Epidermal melanocyte (primary cell): ENCODE measurements at regions not wholly inside any gene's neighbourhood (a gene's known extent, or its start where the extent isn't known, plus 50 kb on each side); places are given as distances from the start of the nearest gene placed in this dataset.

Experiments used
- DNase-seq: peaks from one replicate; pipeline ENCODE4 v3.0.0; 2011; ENCODE audit warnings: low spot score; ENCODE audit not compliant: insufficient read length

DNA sequence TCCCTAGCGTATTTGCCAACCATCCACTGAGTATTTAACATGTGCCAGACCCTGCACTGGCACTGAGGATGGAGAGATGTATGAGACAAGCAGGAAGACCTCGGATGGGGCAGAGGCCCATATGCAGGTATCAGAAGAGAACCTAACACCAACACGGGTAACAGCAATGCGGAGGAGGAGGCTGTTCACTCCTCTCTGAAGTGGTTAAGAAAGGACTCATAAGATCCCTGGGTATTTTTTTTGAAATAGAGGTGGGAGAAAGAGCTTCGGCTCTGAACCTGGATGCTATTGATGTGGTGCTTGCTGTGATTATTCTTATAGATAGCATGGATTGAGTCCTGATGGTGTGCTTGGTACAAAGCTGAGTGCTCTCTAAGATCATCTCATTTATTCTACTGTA, 418.3 kb downstream of the LPIN1 start:
- DNase-seq: no peak

GRCh38 chr2:12167525-12168317, 421.3 kb downstream of the LPIN1 start:
- no peak for DNase-seq

DNA sequence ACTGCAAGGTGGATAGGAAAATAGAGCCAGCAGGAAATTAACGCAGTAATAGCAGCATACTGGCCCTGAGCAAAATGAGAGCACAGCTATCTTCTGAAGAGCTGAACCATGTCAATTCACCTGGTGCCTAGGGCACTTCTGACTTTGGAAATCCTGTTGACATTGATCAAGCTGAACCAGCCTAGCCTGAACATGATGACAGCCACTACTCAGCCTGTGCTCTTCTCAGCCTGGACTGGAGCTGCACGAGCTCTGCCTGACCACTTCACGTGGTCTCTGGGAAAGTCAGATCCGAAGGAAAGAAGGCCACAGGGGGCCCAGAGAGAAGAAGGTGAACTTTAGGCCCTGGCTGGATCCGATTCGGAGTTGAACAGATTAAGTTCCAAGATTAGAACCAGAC, 421.9 kb downstream of the LPIN1 start:
- DNase-seq: no peak

DNA sequence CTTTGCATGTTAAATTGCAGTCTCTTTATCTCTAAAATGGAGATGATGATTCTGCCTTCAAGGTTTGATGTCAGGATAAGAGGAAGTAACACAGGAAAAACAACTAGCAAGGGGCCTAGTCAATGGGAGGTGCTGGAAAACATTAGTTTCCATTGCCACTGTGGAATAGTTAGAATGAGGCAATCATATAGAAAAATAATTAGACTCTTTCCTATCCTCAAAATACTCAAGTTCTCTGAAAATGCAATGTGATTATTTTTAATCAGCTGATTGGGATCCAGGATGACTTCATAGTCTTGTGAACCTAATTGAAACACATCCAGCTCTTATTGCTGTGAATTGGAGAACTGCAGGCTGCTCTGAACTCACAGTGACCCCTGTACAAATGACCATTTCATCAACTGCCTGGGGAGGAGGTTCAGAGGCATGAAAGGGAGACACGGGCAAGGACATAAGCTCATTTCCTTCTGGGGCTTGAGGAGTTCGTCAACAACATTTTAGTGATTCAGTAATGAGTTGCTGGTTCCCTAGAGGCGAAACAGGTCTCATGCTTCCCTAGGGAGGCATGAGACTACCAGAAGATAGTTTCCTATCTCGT, 422.5 kb downstream of the LPIN1 start:
- DNase-seq: peak; percentile 81

GRCh38 chr2:12169721-12170120, 423.3 kb downstream of the LPIN1 start:
- peak; percentile 74 for DNase-seq

- DNase-seq: no peak
These were observed 423.7 kb downstream of the LPIN1 start for GRCh38 chr2:12170121-12170520.

DNA sequence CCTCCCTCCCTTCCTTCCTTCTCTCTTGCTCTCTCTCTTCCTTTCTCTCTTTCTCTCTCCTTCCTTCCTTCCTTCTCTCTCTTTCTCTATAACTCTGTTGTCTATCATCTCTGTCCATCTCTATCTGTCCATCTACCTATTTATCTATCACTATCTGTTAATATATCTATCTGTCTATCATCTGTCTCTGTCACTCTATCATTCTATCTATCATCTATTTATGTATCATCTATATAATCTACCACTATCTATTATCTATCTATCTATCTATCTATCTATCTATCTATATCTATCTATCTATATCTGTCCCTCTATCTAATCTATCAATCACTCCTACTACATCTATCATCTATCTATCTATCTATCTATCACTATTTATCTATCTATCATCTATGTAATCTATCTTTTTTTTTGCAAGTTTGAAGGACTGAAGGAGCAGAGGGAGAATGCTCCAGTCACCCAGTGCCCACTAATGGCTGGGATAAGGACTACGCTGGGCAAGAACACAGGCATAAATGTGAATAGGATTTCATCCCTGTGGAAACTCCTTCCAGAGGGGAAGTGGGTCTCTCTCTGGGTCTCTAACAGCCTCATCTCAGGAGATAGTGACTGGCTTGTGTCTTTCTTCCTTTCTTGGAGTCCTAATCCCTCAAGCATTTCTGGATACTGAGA, 427.0 kb downstream of the LPIN1 start:
- DNase-seq: no peak

GRCh38 chr2:12173943-12174340, 427.5 kb downstream of the LPIN1 start:
- DNase-seq: no peak

- no peak for DNase-seq
These were observed 428.9 kb downstream of the LPIN1 start for GRCh38 chr2:12175323-12175722.

DNA sequence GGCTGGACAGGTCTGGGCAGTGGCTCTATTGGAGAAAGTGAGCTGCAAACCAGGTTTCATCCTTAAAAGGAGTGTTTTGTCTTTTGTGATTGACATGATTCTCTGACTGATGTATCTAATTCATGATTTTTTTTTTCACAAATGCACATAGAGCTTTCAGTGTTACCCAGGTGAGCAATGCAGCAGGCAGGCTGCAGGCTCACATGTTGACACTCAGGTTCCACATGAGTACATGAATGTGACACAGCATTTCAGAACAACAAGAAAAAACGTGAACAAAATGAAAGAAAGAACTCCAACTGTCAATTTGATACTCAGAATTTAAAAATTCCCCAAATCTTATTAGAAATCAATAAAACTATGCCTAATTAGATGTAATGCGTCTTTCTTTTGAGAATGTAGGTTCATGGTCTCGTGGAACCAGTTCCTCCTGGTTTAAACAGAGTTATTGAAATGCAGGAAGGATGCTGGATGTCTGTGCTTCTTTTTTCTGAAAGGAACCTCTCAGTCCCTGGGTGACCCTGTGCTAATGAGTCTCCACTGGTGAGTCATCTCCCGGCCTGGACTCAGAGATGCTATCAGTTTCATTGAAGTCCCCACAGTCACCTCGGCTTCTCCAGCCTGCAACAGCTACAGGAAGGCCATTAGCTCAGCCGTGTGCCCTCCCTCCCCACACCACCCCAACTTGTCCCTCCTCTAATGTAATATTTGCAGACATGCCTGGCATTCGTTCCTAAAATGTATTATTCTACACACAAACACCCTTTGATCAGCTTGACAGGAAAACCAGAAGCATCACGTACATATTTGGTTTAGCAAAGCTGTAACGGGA, 430.4 kb downstream of the LPIN1 start:
- no peak for DNase-seq

DNA sequence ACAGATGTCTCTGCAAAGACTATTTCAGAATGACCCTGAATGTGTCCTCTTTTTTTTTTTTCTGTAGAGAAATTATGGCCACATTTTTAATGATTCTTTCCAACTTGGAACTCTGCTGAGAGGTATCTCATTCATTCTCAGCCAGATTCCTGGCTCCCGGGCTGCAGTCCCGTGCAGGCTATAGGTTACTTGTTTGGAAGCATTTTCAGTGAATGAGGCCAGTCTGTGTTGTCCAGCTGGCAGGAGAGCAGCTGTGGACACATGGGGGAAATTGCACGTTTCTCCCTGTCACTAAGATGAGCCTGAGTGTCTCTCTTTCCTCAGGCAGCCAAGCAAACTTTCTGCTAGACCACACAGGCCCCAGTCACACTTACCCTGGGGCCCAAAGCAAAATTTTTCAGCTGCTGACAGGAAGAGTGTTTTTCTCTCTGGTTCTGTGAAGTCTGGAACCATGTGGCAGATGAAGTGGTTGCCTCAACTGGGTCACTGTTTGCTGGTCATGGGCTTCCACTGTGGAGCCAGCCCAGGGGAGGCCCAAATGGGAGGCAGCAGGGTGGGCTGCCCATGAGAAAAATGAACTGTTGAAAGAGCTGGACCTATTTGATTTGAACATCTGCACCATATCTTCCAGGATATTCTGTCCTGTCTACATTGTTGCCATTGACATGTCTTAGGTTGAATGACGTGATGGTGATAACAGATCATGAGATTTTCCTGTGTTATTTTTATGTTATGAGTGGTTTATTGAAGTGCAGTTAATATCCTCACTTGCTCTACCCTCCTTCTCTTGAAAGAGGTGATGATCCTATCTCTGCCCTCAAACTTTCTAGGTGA, 431.2 kb downstream of the LPIN1 start:
- DNase-seq: peak; percentile 40

DNA sequence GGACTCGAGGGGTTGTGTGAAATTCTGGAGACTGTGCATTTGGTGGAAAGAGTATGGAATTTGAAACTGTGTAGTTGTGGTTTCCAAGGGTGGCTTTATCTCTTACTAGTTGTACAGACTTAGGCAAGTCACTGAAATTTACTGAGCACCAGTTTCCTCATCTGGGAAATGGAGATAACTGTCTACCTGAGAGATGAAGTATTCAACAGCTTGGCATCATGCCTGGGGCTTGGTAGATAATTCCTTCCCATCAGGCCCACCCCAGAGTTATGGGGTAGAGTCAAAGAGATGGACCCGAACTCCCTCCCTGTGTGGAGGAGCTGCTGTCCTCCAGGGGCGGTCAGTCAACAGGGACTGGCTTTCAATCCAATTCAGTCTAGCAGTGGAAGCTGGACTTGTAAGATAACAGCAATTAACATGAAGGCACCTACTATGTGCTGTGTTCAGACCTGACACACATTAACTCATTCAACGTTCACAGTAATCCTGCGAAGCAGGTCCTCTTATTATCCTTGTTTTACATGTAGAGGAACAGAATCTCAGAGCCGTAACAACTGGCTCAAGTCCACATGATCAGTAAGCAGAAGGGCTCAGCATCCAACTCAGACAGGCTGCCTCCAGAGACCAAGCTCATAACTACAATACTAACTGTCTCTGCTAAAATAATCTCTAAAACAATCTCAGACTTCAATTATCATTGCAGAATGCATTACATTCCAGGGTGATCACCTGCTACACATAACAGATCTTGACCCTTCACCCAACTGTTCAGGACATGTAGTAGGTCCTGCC, 432.1 kb downstream of the LPIN1 start:
- DNase-seq: no peak

GRCh38 chr2:12180031-12180430, 433.6 kb downstream of the LPIN1 start:
- no peak for DNase-seq

DNA sequence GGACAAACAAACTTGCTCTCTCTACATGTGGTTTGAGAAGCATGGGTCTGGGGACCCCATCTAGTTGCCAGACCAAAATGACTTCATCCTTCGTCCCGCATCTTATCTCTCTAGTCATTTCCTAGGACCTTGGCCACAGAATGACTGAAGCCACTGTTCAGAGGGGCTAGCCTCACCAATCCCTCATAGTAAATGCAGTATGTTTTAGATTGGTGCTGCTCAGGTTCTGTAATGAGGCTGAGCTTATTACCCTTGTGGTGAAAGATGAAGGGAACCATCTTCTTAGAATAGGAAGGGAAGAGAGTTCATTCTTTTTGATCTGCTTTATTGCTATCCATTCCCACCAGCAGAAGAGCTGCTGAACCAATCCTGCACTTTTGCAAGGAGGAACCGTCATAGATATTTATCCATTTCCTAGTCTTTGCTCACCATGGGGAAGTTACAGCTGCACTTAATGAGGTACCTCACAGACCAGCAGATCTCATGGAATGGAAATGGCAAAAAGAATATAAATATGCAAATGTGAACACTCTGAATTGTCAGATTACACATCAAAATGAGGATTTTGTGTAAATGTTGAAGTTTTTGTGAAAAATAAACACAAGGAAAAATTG, 436.7 kb downstream of the LPIN1 start:
- no peak for DNase-seq

DNA sequence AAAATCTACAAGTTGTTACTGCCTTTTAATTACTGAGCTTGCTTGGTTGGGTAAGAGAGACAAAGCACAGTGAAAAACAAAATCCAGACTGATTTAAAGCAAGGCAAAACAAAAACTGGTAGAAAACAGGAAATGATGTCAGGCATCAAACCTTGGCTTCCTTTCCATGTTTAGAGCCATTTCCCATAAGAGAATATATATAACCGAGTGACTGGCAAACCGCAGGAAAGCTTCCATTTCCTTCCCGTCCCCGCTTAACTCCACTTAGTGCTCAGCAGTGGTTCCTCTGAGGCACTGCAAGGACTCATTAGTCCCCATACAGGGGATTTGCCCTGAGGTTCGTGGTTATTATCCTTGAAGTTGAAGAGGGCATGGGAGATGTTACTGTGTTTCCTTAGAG, 446.3 kb downstream of the LPIN1 start:
- DNase-seq: no peak

DNA sequence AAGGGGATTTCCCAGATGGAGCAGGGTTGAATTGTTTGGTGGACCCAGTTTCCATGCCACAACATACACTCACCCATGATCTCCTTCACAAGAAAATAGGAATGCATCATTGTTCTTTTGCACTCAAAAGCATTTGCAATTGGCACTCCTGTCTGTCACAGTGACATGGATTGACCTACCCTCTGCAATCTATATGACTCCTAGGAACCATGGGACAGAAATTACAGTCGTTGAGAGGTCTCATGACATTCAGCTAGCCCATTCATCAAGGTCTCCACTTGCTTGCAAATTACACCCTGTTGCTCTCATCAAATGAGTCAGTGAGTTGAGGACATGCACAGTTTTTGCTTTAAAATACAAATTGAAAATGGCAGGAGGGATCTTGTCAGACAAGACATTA, 448.5 kb downstream of the LPIN1 start:
- no peak for DNase-seq

DNA sequence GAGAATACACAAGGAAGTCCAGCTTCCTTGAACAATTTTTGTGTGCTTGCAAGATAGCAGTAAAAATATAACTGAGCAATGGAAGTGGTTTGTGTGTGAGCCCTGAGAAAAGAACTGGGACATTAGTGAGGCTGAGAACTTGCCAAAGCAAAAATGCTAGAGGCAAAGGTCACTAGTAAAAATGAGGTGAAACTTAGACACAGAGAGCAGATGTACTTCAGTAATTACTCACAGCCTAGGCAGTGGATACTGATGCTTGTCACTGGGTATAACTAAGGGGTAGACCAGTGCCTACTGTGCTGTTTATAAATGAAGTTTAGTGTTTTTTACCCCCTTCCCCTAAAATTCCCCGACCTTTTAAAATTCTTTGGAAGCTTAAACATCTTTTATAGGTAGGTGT, 450.1 kb downstream of the LPIN1 start:
- no peak for DNase-seq

- DNase-seq: no peak
These were observed 450.7 kb downstream of the LPIN1 start for GRCh38 chr2:12197133-12197532.

- no peak for DNase-seq
These were observed 453.2 kb downstream of the LPIN1 start for GRCh38 chr2:12199491-12200211.
